GM23338 (cell line): ENCODE measurements at regions not wholly inside any gene's neighbourhood (a gene's known extent, or its start where the extent isn't known, plus 50 kb on each side); places are given as distances from the start of the nearest gene placed in this dataset.

Experiments used
- CTCF ChIP-seq, 2 experiments: fragments of 200-600 bp in 1 of 2; sonication (generic) in 1 of 2; conservative IDR thresholded peaks; 2 replicates each; pipeline versions ENCODE4 v1.5.1 to v1.6.1; 2016 to 2017; ENCODE audit warnings: antibody characterized with exemption in 2 of 2, low read depth in 2 of 2, mild to moderate bottlenecking in 2 of 2, moderate library complexity in 1 of 2
- ETS1 ChIP-seq: IDR thresholded peaks from 2 replicates; pipeline ENCODE4 v1.6.1; 2016; ENCODE audit warnings: antibody characterized with exemption
- EZH2 ChIP-seq: fragments of 200-600 bp; sonication (generic); IDR thresholded peaks from one replicate; pipeline ENCODE4 v1.8.0; 2017; ENCODE audit warnings: antibody characterized with exemption, mild to moderate bottlenecking, low read depth; ENCODE audit not compliant: unreplicated experiment
- EZH2phosphoT487 ChIP-seq: fragments of 200-600 bp; sonication (generic); IDR thresholded peaks from one replicate; pipeline ENCODE4 v1.8.1; 2018; ENCODE audit warnings: antibody characterized with exemption; ENCODE audit not compliant: unreplicated experiment
- JUNB ChIP-seq: IDR thresholded peaks from one replicate; pipeline ENCODE4 v1.6.1; 2016; ENCODE audit warnings: antibody characterized with exemption; ENCODE audit not compliant: unreplicated experiment
- POLR2AphosphoS5 ChIP-seq: IDR thresholded peaks from 2 replicates; pipeline ENCODE4 v1.6.1; 2016; ENCODE audit warnings: antibody characterized with exemption, low read depth
- REST ChIP-seq: IDR thresholded peaks from one replicate; pipeline ENCODE4 v1.6.1; 2018; ENCODE audit warnings: antibody characterized with exemption; ENCODE audit not compliant: unreplicated experiment
- ZNF462 ChIP-seq: fragments of 250-450 bp; sonication (Bioruptor Pico); IDR thresholded peaks from 2 replicates; pipeline ENCODE4 v1.5.0; 2020; ENCODE audit warnings: mild to moderate bottlenecking, moderate library complexity

- TF ChIP-seq REST, result no peak
- no peak for TF ChIP-seq CTCF (conservative IDR thresholded peaks at IDR 0.05; ENCODE audit: low read depth in 2 of 2)
- no peak for TF ChIP-seq JUNB
- no peak for TF ChIP-seq POLR2AphosphoS5
- no peak for TF ChIP-seq ZNF462 (CRISPR knock-in tag)
- no peak for TF ChIP-seq ETS1
- TF ChIP-seq EZH2, result no peak
- TF ChIP-seq EZH2phosphoT487, result no peak
Measured at GRCh38 chr20:5492937-5493336, 117.9 kb downstream of the GPCPD1 start.
